ENCODE measurements at regions not wholly inside any gene's neighbourhood (a gene's known extent, or its start where the extent isn't known, plus 50 kb on each side); places are given as distances from the start of the nearest gene placed in this dataset.

DNA sequence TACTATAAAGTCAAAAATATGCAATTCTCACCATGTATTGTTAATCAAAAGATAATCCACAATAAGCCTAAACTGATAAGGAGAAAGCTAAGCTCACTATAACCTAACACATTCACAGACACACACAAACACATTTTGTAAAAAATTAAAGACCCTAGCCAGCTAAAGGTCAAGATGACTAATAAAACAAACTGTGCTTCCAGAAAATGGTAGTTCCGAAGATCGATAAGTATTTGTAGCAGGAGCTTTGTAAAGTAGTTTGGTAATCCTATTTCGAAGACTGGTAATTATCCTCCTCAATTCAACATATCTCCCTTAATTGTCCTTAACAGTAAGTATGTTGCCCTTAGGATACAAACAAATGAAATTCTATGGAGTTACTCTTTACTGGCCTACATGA, 62.9 kb upstream of the CHMP2B start (continued):
- TF ChIP-seq, protein P1, sequence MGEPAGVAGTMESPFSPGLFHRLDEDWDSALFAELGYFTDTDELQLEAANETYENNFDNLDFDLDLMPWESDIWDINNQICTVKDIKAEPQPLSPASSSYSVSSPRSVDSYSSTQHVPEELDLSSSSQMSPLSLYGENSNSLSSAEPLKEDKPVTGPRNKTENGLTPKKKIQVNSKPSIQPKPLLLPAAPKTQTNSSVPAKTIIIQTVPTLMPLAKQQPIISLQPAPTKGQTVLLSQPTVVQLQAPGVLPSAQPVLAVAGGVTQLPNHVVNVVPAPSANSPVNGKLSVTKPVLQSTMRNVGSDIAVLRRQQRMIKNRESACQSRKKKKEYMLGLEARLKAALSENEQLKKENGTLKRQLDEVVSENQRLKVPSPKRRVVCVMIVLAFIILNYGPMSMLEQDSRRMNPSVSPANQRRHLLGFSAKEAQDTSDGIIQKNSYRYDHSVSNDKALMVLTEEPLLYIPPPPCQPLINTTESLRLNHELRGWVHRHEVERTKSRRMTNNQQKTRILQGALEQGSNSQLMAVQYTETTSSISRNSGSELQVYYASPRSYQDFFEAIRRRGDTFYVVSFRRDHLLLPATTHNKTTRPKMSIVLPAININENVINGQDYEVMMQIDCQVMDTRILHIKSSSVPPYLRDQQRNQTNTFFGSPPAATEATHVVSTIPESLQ (CRISPR knock-in tag; conservative IDR thresholded peaks at IDR 0.05) = no peak
- TF ChIP-seq TCF7L2 (IDR thresholded peaks at IDR 0.05; ENCODE audit: low read depth, low read length) = no peak
- TF ChIP-seq ZMYM4 (CRISPR knock-in tag; IDR thresholded peaks at IDR 0.05) = no peak
- no peak for TF ChIP-seq ZNF891 (CRISPR knock-in tag; IDR thresholded peaks at IDR 0.05)
- TF ChIP-seq FOSL1 (CRISPR knock-in tag; IDR thresholded peaks at IDR 0.05; ENCODE audit: borderline replicate concordance) = peak; percentile 43; the same call in 1 of the 2 replicates
- TF ChIP-seq, protein P2, sequence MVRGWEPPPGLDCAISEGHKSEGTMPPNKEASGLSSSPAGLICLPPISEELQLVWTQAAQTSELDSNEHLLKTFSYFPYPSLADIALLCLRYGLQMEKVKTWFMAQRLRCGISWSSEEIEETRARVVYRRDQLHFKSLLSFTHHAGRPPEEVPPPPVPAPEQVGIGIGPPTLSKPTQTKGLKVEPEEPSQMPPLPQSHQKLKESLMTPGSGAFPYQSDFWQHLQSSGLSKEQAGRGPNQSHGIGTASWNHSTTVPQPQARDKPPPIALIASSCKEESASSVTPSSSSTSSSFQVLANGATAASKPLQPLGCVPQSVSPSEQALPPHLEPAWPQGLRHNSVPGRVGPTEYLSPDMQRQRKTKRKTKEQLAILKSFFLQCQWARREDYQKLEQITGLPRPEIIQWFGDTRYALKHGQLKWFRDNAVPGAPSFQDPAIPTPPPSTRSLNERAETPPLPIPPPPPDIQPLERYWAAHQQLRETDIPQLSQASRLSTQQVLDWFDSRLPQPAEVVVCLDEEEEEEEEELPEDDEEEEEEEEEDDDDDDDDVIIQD (CRISPR knock-in tag; IDR thresholded peaks at IDR 0.05; ENCODE audit: low read depth) = peak; percentile 51; the same call in 1 of the 2 replicates
- TF ChIP-seq NFKB2 (CRISPR knock-in tag; IDR thresholded peaks at IDR 0.05; ENCODE audit: borderline replicate concordance) = no peak
- no peak for TF ChIP-seq ZNF263 (CRISPR knock-in tag; IDR thresholded peaks at IDR 0.05)
- TF ChIP-seq, protein P3, sequence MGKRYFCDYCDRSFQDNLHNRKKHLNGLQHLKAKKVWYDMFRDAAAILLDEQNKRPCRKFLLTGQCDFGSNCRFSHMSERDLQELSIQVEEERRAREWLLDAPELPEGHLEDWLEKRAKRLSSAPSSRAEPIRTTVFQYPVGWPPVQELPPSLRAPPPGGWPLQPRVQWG (CRISPR knock-in tag; IDR thresholded peaks at IDR 0.05; ENCODE audit: borderline replicate concordance, low read depth) = no peak
- TF ChIP-seq RXRB (CRISPR knock-in tag; IDR thresholded peaks at IDR 0.05; ENCODE audit: borderline replicate concordance) = no peak
- no peak for TF ChIP-seq SNRNP70 (IDR thresholded peaks at IDR 0.05; ENCODE audit: low read depth, low read length)
- TF ChIP-seq FOXA3 (CRISPR knock-in tag; IDR thresholded peaks at IDR 0.05) = peak; percentile 32; the same call in 1 of the 2 replicates
- TF ChIP-seq, protein P4, sequence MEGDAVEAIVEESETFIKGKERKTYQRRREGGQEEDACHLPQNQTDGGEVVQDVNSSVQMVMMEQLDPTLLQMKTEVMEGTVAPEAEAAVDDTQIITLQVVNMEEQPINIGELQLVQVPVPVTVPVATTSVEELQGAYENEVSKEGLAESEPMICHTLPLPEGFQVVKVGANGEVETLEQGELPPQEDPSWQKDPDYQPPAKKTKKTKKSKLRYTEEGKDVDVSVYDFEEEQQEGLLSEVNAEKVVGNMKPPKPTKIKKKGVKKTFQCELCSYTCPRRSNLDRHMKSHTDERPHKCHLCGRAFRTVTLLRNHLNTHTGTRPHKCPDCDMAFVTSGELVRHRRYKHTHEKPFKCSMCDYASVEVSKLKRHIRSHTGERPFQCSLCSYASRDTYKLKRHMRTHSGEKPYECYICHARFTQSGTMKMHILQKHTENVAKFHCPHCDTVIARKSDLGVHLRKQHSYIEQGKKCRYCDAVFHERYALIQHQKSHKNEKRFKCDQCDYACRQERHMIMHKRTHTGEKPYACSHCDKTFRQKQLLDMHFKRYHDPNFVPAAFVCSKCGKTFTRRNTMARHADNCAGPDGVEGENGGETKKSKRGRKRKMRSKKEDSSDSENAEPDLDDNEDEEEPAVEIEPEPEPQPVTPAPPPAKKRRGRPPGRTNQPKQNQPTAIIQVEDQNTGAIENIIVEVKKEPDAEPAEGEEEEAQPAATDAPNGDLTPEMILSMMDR (CRISPR knock-in tag; IDR thresholded peaks at IDR 0.05) = no peak
- no peak for TF ChIP-seq HDAC1 (CRISPR knock-in tag; IDR thresholded peaks at IDR 0.05)
- no peak for TF ChIP-seq ZNF484 (CRISPR knock-in tag; IDR thresholded peaks at IDR 0.05; ENCODE audit: borderline replicate concordance, low read depth)
- no peak for TF ChIP-seq GPN1 (CRISPR knock-in tag; IDR thresholded peaks at IDR 0.05; ENCODE audit: borderline replicate concordance)
- no peak for TF ChIP-seq ZEB1 (IDR thresholded peaks at IDR 0.05; ENCODE audit: insufficient replicate concordance, low read depth)
- no peak for TF ChIP-seq SRSF4 (IDR thresholded peaks at IDR 0.05; ENCODE audit: low read depth, low read length, poor library complexity, severe bottlenecking)
- TF ChIP-seq, protein P5, sequence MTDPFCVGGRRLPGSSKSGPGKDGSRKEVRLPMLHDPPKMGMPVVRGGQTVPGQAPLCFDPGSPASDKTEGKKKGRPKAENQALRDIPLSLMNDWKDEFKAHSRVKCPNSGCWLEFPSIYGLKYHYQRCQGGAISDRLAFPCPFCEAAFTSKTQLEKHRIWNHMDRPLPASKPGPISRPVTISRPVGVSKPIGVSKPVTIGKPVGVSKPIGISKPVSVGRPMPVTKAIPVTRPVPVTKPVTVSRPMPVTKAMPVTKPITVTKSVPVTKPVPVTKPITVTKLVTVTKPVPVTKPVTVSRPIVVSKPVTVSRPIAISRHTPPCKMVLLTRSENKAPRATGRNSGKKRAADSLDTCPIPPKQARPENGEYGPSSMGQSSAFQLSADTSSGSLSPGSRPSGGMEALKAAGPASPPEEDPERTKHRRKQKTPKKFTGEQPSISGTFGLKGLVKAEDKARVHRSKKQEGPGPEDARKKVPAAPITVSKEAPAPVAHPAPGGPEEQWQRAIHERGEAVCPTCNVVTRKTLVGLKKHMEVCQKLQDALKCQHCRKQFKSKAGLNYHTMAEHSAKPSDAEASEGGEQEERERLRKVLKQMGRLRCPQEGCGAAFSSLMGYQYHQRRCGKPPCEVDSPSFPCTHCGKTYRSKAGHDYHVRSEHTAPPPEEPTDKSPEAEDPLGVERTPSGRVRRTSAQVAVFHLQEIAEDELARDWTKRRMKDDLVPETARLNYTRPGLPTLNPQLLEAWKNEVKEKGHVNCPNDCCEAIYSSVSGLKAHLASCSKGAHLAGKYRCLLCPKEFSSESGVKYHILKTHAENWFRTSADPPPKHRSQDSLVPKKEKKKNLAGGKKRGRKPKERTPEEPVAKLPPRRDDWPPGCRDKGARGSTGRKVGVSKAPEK (CRISPR knock-in tag; IDR thresholded peaks at IDR 0.05; ENCODE audit: borderline replicate concordance) = no peak
